OCI-LY7 (cell line): ENCODE measurements at regions not wholly inside any gene's neighbourhood (a gene's known extent, or its start where the extent isn't known, plus 50 kb on each side); places are given as distances from the start of the nearest gene placed in this dataset.

ENCODE experiments used
- EZH2phosphoT487 ChIP-seq: fragments of 200-600 bp; sonication (generic); IDR thresholded peaks from 2 replicates; pipeline ENCODE4 v1.6.1; 2018; ENCODE audit warnings: low read depth, borderline replicate concordance, mild to moderate bottlenecking, mixed run types, antibody characterized with exemption, low read length, moderate library complexity, mixed read lengths
- TF ChIP-seq, protein P1 (sequence below): fragments of 200-600 bp; sonication (generic); conservative IDR thresholded peaks from 2 replicates; pipeline ENCODE4 v1.5.1; 2014; ENCODE audit warnings: mild to moderate bottlenecking, antibody characterized with exemption, low read length, moderate library complexity, mixed read lengths

DNA sequence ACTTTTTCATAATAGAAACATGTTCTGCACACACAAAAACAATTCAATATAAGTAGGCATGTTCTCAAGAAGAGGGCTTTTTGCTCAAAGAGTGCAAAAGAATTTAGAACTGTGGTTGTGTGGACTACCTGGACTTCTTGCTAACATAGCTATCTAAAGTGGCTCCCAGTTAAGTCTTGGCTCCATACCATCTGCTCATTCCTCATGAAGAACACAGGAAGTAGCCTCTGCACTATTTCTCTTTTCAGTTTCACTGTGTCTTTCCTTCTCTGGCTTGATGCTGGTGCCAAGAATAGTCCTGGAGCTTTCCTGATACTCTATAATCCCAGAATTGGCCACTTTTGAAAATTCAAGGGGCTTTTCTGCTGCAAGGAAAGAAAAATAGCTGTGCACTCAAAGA is 127.4 kb downstream of the CCER1 start:
- TF ChIP-seq, protein P1, sequence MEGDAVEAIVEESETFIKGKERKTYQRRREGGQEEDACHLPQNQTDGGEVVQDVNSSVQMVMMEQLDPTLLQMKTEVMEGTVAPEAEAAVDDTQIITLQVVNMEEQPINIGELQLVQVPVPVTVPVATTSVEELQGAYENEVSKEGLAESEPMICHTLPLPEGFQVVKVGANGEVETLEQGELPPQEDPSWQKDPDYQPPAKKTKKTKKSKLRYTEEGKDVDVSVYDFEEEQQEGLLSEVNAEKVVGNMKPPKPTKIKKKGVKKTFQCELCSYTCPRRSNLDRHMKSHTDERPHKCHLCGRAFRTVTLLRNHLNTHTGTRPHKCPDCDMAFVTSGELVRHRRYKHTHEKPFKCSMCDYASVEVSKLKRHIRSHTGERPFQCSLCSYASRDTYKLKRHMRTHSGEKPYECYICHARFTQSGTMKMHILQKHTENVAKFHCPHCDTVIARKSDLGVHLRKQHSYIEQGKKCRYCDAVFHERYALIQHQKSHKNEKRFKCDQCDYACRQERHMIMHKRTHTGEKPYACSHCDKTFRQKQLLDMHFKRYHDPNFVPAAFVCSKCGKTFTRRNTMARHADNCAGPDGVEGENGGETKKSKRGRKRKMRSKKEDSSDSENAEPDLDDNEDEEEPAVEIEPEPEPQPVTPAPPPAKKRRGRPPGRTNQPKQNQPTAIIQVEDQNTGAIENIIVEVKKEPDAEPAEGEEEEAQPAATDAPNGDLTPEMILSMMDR, result no peak
- no peak for TF ChIP-seq EZH2phosphoT487
